IPS DF 4.7 (cell line): ENCODE measurements at regions not wholly inside any gene's neighbourhood (a gene's known extent, or its start where the extent isn't known, plus 50 kb on each side); places are given as distances from the start of the nearest gene placed in this dataset.
"Not testable (repeated sequence)": the region's sequence is repeated elsewhere in the genome, so short reads cannot be mapped to it uniquely, and the experiment has no call there.

ENCODE experiments used
- DNase-seq: peaks from one replicate; pipeline ENCODE4 v3.0.0-alpha.2; 2013; ENCODE audit warnings: low spot score; ENCODE audit errors: extremely low read depth

DNA sequence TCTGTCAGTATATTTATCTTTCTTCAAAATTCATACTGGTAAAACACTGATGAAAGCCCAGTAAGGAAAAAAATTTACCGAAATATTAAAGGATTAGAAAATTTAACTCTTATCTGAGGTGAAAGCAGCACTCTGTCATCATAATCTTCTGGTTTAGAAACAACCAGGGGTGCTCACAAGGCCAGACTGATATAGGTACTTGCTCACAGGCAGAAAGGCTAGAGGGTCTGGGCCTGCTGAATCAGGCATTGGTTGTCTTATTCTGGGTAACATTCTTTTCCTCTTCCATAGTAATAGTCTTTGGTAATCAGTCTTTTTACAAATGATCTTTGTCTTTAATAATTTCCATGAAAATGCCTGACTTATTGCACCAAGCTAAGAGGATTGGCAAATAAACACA, 221.4 kb upstream of the TFPI start:
- DNase-seq: no peak

DNA sequence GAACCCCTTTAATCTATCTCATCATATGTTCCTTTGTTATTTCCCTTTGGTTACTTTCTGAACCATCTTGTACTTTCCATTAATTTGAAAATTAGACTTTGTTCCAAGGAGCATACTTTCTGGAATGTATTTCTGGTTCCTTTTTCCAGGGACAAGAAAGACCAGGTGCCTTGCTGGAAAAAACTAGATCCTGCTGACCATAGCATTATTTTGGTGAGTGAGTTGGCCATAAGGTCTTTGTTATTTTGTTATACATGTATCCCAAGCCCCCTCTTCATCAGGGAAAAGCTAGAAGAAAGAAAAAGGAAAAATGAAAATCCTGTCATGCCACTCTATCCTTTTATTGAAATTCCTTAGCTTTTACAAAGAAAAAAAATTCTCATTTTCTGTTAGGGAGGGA, 228.1 kb upstream of the TFPI start:
- DNase-seq: no peak

- DNase-seq: no peak
Measured at GRCh38 chr2:187783446-187783845, 229.2 kb upstream of the TFPI start.

- not testable (repeated sequence) for DNase-seq
Measured at GRCh38 chr2:187784138-187784537, 229.9 kb upstream of the TFPI start.

DNA sequence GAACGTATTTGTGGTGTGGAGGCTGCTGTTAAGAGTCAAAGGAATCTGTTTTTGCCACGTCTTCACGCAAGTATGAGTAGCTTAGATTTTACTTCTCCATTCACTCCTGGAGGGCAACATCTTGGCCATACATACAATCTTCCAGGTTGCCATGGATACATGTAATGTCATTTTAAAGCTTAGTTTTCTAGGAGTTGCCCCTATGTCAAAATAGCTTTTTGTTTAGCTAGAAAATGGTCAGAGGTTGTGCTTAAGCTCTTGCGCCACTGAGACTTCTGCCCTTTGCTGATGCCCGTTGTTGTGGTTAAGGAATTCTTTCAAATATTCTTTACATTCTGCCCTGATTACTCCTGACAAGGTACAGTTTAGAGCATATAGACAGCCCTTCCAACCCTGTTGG, 245.4 kb upstream of the TFPI start:
- no peak for DNase-seq

- no peak for DNase-seq
Measured at GRCh38 chr2:187803816-187804215, 249.6 kb upstream of the TFPI start.

- no peak for DNase-seq
Measured at GRCh38 chr2:187815113-187815512, 260.9 kb upstream of the TFPI start.

DNA sequence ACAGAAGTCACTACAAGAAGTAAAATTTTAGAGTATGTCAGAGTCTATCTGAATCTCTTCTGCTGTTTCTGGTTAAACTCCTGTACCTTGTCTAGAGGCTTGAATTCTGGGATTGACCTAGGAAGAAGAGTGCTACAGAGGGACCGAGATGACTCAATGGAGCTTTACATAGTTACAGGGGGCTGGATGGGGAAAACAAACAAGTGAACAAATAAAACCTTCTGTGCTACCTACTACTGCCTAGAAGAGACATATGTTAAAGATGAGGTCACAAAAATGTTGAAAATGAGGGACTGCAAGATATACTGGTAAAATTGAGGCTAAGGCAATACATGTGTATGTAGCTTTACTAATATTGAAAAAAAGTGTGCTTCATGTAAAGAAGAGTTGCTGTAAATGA, 265.4 kb upstream of the TFPI start:
- no peak for DNase-seq

DNA sequence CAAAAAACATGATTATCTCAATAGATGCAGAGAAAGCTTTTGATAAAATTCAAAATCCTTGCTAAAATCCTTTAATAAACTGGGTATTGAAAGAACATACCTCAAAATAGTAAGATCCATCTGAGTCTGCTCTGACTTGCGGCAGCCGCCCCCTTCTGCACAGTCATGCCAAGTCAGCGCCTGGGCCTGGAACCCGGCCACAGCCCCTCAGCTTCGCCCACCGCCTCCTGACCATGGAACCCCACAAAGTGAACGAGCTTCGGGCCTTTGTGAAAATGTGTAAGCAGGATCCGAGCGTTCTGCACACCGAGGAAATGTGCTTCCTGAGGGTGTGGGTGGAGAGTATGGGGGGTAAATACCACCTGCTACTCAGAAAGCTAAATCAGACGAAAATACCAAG, 270.9 kb upstream of the TFPI start:
- DNase-seq: no peak

GRCh38 chr2:187826023-187826422, 271.8 kb upstream of the TFPI start:
- DNase-seq: no peak

GRCh38 chr2:187834787-187835186, 280.6 kb upstream of the TFPI start:
- no peak for DNase-seq

- DNase-seq: no peak
Measured at GRCh38 chr2:187838690-187839089, 284.5 kb upstream of the TFPI start.

DNA sequence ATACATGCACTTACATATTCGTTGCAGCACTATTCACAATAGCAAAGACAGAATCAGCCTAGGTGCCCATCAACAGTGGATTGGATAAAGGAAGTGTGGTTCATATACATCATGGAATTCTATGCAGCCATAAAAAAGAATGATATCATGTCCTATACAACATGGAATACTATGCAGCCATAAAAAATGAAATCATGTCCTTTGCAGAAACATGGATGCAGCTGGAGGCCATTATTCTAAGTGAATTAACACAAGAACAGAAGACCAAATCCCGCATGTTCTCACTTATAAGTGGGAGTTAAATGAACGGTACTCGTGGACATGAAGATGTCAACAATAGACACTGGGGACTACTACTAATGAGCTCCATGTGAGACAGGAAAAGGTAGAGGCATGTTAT, 288.1 kb upstream of the TFPI start:
- DNase-seq: no peak

DNA sequence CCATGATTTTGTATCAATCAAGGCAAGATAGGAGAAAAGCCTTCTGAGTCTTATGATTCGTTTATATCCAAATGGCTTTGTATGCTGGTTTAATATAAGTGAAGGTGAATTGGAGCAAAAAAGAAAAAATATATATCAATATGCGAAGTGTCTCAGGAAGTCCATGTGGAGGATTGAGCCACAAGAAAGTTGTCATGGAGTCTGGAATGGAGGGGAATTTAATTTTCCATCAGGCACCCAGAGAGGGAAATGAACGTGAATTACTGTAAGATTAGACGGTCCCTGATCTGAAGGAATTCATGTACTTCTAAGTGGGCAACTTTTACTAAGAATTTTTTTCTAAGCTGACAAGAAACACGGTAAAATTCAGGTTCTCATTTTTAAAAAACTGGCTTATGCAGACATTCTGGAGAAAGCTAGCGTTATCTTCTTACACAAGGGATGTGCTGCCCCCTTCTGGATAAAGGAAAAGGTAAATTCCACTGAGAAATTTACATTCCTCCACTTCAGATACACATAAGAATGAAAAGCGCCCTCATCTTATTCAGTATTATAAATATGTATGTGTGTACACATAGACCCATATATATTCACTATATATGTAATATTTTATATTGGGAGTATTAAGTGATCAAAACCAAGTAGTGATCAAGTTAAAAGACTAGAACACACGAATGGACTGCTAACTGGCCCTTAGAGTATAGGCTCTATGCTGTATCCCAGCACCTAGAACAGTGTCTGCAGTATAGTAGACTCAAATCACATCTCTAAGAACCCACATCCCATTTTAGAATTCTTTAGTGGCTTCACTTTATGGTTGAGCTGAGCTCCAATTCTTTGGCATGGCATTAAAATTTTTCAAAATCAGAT, 289.0 kb upstream of the TFPI start:
- DNase-seq: peak; percentile 41

- DNase-seq: no peak
Measured at GRCh38 chr2:187847245-187848208, 293.3 kb upstream of the TFPI start.

DNA sequence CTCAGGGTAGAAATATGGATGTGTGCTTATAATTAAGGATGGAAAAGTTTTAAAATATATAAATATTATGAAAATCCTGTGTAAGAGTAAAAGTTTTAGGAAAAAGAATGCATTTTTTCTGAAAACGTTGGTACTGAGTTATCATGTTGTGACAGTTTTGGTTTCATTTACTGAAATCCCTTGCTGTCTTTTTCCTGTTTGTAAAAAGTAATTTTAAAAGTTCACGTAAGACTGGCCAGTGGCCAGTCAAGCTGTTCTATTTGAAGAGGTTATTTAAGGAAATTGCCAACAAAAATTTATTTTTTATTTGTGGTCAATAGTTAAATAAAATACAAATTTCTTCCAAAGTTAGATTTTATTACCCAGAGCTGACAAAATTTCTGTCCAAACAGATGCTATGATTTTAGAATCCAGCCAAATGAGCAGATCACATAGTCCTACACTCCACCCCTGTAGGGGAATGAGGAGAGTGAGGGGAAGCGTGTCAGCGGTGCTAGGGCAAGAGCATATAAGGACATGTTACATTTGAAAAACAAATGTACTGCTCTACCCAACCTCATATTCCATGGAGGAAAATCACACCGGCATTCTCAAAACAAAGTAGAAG, 297.8 kb upstream of the TFPI start:
- no peak for DNase-seq

- DNase-seq: no peak
Measured at GRCh38 chr2:187853381-187853791, 299.2 kb upstream of the TFPI start.

GRCh38 chr2:187854801-187855200, 300.6 kb upstream of the TFPI start:
- no peak for DNase-seq

GRCh38 chr2:187855689-187856088, 301.5 kb upstream of the TFPI start:
- DNase-seq: no peak

- DNase-seq: no peak
Measured at GRCh38 chr2:187857826-187858225, 303.6 kb upstream of the TFPI start.

GRCh38 chr2:187862715-187863114, 308.5 kb upstream of the TFPI start:
- no peak for DNase-seq

DNA sequence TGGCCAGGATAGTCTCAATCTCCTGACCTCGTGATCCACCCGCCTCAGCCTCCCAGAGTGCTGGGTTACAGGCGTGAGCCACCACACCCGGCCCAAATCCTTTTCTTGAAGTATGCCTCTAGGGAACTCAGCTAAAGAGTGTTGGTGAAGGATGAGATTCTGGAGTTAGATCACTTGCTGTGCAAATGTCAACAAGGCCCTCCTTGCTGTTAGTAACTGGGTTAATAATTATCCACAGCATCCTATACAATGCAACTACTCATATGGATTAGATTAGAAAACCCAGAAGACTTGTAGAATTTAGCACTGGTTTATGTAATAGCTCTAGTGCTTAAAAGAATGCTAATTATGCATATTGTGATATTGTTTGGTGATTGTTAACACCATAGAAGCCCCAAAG, 310.8 kb upstream of the TFPI start:
- no peak for DNase-seq
